RWPE1 (cell line): ENCODE measurements at regions not wholly inside any gene's neighbourhood (a gene's known extent, or its start where the extent isn't known, plus 50 kb on each side); places are given as distances from the start of the nearest gene placed in this dataset.

Experiments used
- CTCF ChIA-PET: fragments of 350-600 bp; sonication (Branson Sonifier 250); formaldehyde crosslinking; extraction: SDS; loops from one replicate; lab custom pipeline; 2021; lab: Yijun Ruan, JAX
- POLR2A ChIA-PET: fragments of 400-600 bp; formaldehyde crosslinking; extraction: SDS; loops from one replicate; lab custom pipeline; 2020; ENCODE audit warnings: antibody characterized with exemption; ENCODE audit not compliant: low non-redundant PET; lab: Yijun Ruan, JAX
- DNase-seq: peaks from one replicate; pipeline ENCODE4 v3.0.0; 2012; ENCODE audit warnings: low spot score
- H3K27ac ChIP-seq: fragments of 450-650 bp; 2 replicates; pipeline ENCODE4 v1.5.1; 2017
- CTCF ChIP-seq: fragments of 450-650 bp; conservative IDR thresholded peaks from 2 replicates; pipeline ENCODE4 v1.5.1; 2017; ENCODE audit warnings: low read depth, mild to moderate bottlenecking

DNA sequence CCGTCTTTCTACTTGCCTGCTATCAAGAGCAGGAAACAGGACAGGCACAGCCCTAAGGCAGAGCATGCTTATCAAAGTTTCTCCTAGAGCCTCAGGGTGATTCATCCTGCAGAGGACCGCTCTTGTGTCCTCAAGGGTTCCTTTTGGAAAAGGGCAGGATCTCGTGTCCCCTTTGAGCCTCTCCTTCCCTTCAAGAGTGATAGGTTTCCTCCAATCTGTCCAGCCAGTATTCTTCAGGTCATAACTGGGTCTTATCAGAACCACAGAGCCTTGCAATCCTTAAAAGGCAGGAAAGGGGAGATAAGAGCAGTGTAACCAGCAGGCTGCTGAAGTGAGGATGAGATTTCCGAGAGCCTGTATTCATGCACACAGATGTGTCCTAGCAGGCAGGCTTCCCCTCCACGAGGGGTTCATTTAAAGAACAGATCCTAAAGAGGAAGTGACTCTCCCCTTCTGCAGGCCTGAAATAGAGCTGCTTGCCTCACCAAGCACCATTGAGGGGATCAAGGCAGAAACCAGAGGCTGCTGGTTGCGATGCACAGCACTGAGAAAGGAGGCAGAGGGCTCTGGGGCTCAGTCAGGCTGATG is 90.5 kb upstream of the SVIL start:
- ChIA-PET POLR2A (no interaction called here), CTCF (interaction anchor here (0.6 to 1.0 kb wide), 2 partner anchors 11 to 38 kb away, joined by 3 to 4 read pairs; no protein-coding TSS in a partner anchor)
- DNase-seq, result no peak
- H3K27ac ChIP-seq, result no peak overlapping the region
- TF ChIP-seq CTCF, result no peak

DNA sequence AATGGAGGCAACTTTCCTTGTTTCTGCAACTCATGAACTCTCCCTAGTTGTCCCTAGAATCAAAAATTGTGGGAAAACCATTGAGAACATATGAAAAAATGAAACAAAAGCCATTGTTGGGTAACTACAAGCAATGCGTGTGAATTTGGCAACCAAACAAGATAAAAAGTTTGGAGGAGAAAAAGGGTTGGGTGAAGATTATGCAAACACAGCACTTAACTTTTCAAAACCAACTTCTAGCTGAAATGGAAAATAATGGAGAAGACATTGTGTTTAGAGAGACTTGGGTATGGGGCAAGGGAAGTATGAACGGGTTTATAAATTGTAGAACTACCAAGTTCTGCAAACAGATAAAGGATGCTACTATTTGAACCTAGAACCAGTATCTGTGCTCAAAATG is 89.0 kb upstream of the SVIL start:
- TF ChIP-seq CTCF, result no peak
- CTCF ChIA-PET, result interaction anchor here (0.6 to 1.0 kb wide), 2 partner anchors 12 to 87 kb away, joined by 3 to 5 read pairs; no protein-coding TSS in a partner anchor
- no peak for DNase-seq
- no peak overlapping the region for H3K27ac ChIP-seq
- POLR2A ChIA-PET, result interaction anchor here (0.6 kb wide), 1 partner anchor 259 kb away, joined by 5 read pairs; no protein-coding TSS in a partner anchor

DNA sequence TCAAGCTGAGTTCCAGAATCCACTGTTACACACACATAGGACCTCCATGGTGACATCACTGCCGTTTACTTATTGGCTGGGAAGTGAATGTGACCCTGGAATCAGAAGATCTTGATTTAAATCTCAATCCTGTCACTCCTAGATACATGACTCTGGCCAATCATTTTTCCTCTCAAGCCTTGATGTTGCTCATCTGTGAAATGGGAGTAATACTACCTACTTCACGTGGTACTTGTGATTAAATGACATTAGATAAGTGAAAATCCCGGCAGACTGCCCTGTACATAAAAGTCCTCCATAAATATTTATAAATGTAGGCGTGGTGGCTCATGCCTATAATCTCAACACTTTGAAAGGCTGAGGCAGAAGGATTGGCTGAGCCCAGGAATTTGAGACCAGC is 88.0 kb upstream of the SVIL start:
- CTCF ChIA-PET, result no interaction called here
- no peak for DNase-seq
- no peak for TF ChIP-seq CTCF
- H3K27ac ChIP-seq, result no peak overlapping the region
- POLR2A ChIA-PET, result no interaction called here

GRCh38 chr10:29720149-29720548 is 85.4 kb upstream of the SVIL start:
- no peak for DNase-seq
- ChIA-PET CTCF (interaction anchor here (0.6 to 0.7 kb wide), 2 partner anchors 148 to 224 kb away, joined by 3 to 6 read pairs; no protein-coding TSS in a partner anchor), POLR2A (interaction anchor here (0.6 kb wide), 1 partner anchor 82 kb away, joined by 3 read pairs; no protein-coding TSS in a partner anchor)
- H3K27ac ChIP-seq, result no peak overlapping the region
- TF ChIP-seq CTCF, result no peak

DNA sequence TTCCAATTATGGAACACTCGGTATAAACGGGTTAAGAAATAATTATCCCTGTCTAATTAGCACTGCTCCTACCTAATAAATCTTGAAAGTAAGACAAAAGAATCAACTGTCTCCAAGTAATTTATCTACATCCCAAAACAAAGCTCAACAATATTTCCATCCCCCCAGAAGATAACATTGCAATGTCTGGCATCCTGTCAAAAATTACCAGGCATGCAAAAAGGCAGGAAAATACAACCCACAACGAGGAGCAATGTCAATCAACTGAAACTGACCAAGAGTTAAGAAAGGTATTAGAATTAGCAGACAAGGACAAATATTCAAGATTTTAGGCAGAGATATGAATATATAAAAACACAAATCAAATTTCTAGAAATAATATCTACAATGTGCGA is 84.5 kb upstream of the SVIL start:
- POLR2A ChIA-PET, result no interaction called here
- no peak for DNase-seq
- H3K27ac ChIP-seq, result no peak overlapping the region
- no peak for TF ChIP-seq CTCF
- CTCF ChIA-PET, result no interaction called here

GRCh38 chr10:29715296-29715695 is 80.5 kb upstream of the SVIL start:
- TF ChIP-seq CTCF, result no peak
- H3K27ac ChIP-seq, result no peak overlapping the region
- no peak for DNase-seq
- ChIA-PET POLR2A (no interaction called here), CTCF (no interaction called here)
